ENCODE measurements at regions not wholly inside any gene's neighbourhood (a gene's known extent, or its start where the extent isn't known, plus 50 kb on each side); places are given as distances from the start of the nearest gene placed in this dataset.

- TF ChIP-seq CTCF (conservative IDR thresholded peaks at IDR 0.05), result no peak
- peaks cover 14% of the 10 kb centered on the region for H3K4me1 Mint-ChIP-seq (ENCODE audit: unreplicated experiment)
- H3K36me3 Mint-ChIP-seq, result no peaks in the 10 kb centered on the region
- no peak overlapping the region for H3K4me3 Mint-ChIP-seq
- H3K9me3 Mint-ChIP-seq, result peaks cover 3% of the 10 kb centered on the region
- H3K27me3 Mint-ChIP-seq, result no peaks in the 10 kb centered on the region
- DNase-seq (ENCODE audit: extremely low spot score, unreplicated experiment), result no peak
- H3K27ac Mint-ChIP-seq, result no peak overlapping the region
These were observed 277.3 kb upstream of the ATP2B1 start for GRCh38 chr12:89985935-89986334.

GRCh38 chr12:89984846-89985245 is 276.2 kb upstream of the ATP2B1 start:
- Mint-ChIP-seq H3K4me1 (ENCODE audit: unreplicated experiment) (peaks cover 14% of the 10 kb centered on the region), H3K27me3 (no peaks in the 10 kb centered on the region), H3K27ac (no peak overlapping the region), H3K4me3 (no peak overlapping the region), H3K9me3 (no peaks in the 10 kb centered on the region), H3K36me3 (no peaks in the 10 kb centered on the region)
- no peak for TF ChIP-seq CTCF (conservative IDR thresholded peaks at IDR 0.05)
- DNase-seq (ENCODE audit: extremely low spot score, unreplicated experiment), result no peak

GRCh38 chr12:89983622-89984021 is 275.0 kb upstream of the ATP2B1 start:
- TF ChIP-seq CTCF (conservative IDR thresholded peaks at IDR 0.05), result no peak
- H3K36me3 Mint-ChIP-seq, result no peaks in the 10 kb centered on the region
- H3K4me1 Mint-ChIP-seq (ENCODE audit: unreplicated experiment), result peaks cover 14% of the 10 kb centered on the region
- no peaks in the 10 kb centered on the region for H3K27me3 Mint-ChIP-seq
- H3K9me3 Mint-ChIP-seq, result no peaks in the 10 kb centered on the region
- H3K4me3 Mint-ChIP-seq, result no peak overlapping the region
- H3K27ac Mint-ChIP-seq, result no peak overlapping the region
- DNase-seq (ENCODE audit: extremely low spot score, unreplicated experiment), result no peak

GRCh38 chr12:89980236-89980635 is 271.6 kb upstream of the ATP2B1 start:
- no peaks in the 10 kb centered on the region for H3K9me3 Mint-ChIP-seq
- no peak for DNase-seq (ENCODE audit: extremely low spot score, unreplicated experiment)
- no peaks in the 10 kb centered on the region for H3K27me3 Mint-ChIP-seq
- H3K4me3 Mint-ChIP-seq, result no peak overlapping the region
- peaks cover 16% of the 10 kb centered on the region for H3K4me1 Mint-ChIP-seq (ENCODE audit: unreplicated experiment)
- H3K36me3 Mint-ChIP-seq, result peaks cover 4% of the 10 kb centered on the region
- H3K27ac Mint-ChIP-seq, result no peak overlapping the region
- TF ChIP-seq CTCF (conservative IDR thresholded peaks at IDR 0.05), result no peak

- Mint-ChIP-seq H3K27ac (no peak overlapping the region), H3K4me1 (ENCODE audit: unreplicated experiment) (peaks cover 16% of the 10 kb centered on the region), H3K9me3 (no peaks in the 10 kb centered on the region), H3K27me3 (no peaks in the 10 kb centered on the region), H3K4me3 (no peak overlapping the region), H3K36me3 (peaks cover 4% of the 10 kb centered on the region)
- no peak for TF ChIP-seq CTCF (conservative IDR thresholded peaks at IDR 0.05)
- DNase-seq (ENCODE audit: extremely low spot score, unreplicated experiment), result no peak
These were observed 268.9 kb upstream of the ATP2B1 start for GRCh38 chr12:89977405-89978085.
